Putamen (tissue), 1 donor: ENCODE measurements at regions not wholly inside any gene's neighbourhood (a gene's known extent, or its start where the extent isn't known, plus 50 kb on each side); places are given as distances from the start of the nearest gene placed in this dataset.
A peak's percentile ranks its signal among the peaks of the same experiment; 100 is the strongest.

Experiments
- DNase-seq: peaks from one replicate; pipeline ENCODE4 v3.0.0-alpha.2; 2016; ENCODE audit warnings: low spot score

- DNase-seq: no peak
Measured at GRCh38 chr2:211067029-211067428, 510.6 kb downstream of the CPS1 start.

GRCh38 chr2:211068108-211068780 lies 511.8 kb downstream of the CPS1 start:
- peak; percentile 38 for DNase-seq

GRCh38 chr2:211070547-211070946 lies 514.1 kb downstream of the CPS1 start:
- no peak for DNase-seq

- DNase-seq: no peak
Measured at GRCh38 chr2:211077216-211077767, 520.9 kb downstream of the CPS1 start.

- DNase-seq: no peak
Measured at GRCh38 chr2:211084352-211084751, 528.0 kb downstream of the CPS1 start.

- DNase-seq: peak; percentile 9
Measured at GRCh38 chr2:211085056-211085680, 528.8 kb downstream of the CPS1 start.

- no peak for DNase-seq
Measured at GRCh38 chr2:211086049-211086448, 529.6 kb downstream of the CPS1 start.

GRCh38 chr2:211089127-211089526 lies 532.7 kb downstream of the CPS1 start:
- no peak for DNase-seq

- DNase-seq: no peak
Measured at GRCh38 chr2:211093743-211094303, 537.4 kb downstream of the CPS1 start.

GRCh38 chr2:211103989-211104388 lies 547.6 kb downstream of the CPS1 start:
- no peak for DNase-seq

GRCh38 chr2:211113334-211114175 lies 557.2 kb downstream of the CPS1 start:
- DNase-seq: no peak

GRCh38 chr2:211114826-211115455 lies 558.5 kb downstream of the CPS1 start:
- DNase-seq: no peak

GRCh38 chr2:211117026-211117425 lies 560.6 kb downstream of the CPS1 start:
- DNase-seq: no peak

- no peak for DNase-seq
Measured at GRCh38 chr2:211126256-211126655, 569.9 kb downstream of the CPS1 start.

- no peak for DNase-seq
Measured at GRCh38 chr2:211127501-211127900, 571.1 kb downstream of the CPS1 start.

- no peak for DNase-seq
Measured at GRCh38 chr2:211128287-211128686, 571.9 kb downstream of the CPS1 start.

GRCh38 chr2:211129798-211130197 lies 573.4 kb downstream of the CPS1 start:
- no peak for DNase-seq

- no peak for DNase-seq
Measured at GRCh38 chr2:211132046-211132445, 575.6 kb downstream of the CPS1 start.

- no peak for DNase-seq
Measured at GRCh38 chr2:211132573-211132972, 576.2 kb downstream of the CPS1 start.

- no peak for DNase-seq
Measured at GRCh38 chr2:211133766-211134165, 577.4 kb downstream of the CPS1 start.

- DNase-seq: no peak
Measured at GRCh38 chr2:211138551-211138950, 582.2 kb downstream of the CPS1 start.

GRCh38 chr2:211141646-211142045 lies 585.2 kb downstream of the CPS1 start:
- DNase-seq: no peak
